Caco-2 (cell line): ENCODE measurements at regions not wholly inside any gene's neighbourhood (a gene's known extent, or its start where the extent isn't known, plus 50 kb on each side); places are given as distances from the start of the nearest gene placed in this dataset.

Experiments
- BruUV-seq: library from RNA; stranded (reverse); fragments of 400-500 nt; replicated peaks from 2 replicates; lab custom pipeline; 2021; lab: Mats Ljungman, UMichigan
- CTCF ChIA-PET: fragments of 300-600 bp; sonication (Branson Sonifier 250); formaldehyde crosslinking; loops from one replicate; lab custom pipeline; 2022; ENCODE audit warnings: antibody characterized with exemption; lab: Charles Lee
- POLR2A ChIA-PET: fragments of 300-600 bp; sonication (Branson Sonifier 250); formaldehyde crosslinking; loops from one replicate; lab custom pipeline; 2022; ENCODE audit warnings: antibody characterized with exemption; lab: Charles Lee
- DNase-seq, 2 experiments: peaks; one replicate each; pipeline versions ENCODE4 v3.0.0 to v3.0.0-alpha.2; 2020 to 2022
- H3K27me3 ChIP-seq: replicated peaks from 2 replicates; pipeline ENCODE4 v1.6.0; 2011; ENCODE audit warnings: low read length; ENCODE audit not compliant: control insufficient read depth, insufficient read depth
- H3K36me3 ChIP-seq: 2 replicates; pipeline ENCODE4 v1.5.1; 2011; ENCODE audit warnings: low read length; ENCODE audit not compliant: control insufficient read depth, insufficient read depth
- H3K4me1 ChIP-seq: fragments of 250-450 bp; sonication (Bioruptor Pico); 2 replicates; pipeline ENCODE4 v1.5.1; 2020; ENCODE audit warnings: mild to moderate bottlenecking
- H3K4me3 ChIP-seq: 2 replicates; pipeline ENCODE4 v1.5.1; 2011; ENCODE audit warnings: low read depth, mild to moderate bottlenecking, control low read depth, low read length
- H3K9me3 ChIP-seq: fragments of 250-450 bp; sonication (Bioruptor Pico); 2 replicates; pipeline ENCODE4 v1.5.1; 2020; ENCODE audit warnings: mild to moderate bottlenecking, moderate library complexity
- H3K27ac Mint-ChIP-seq: one replicate; pipeline ENCODE4 v1.8.0; 2022; ENCODE audit warnings: mixed read lengths; ENCODE audit not compliant: unreplicated experiment
- H3K27me3 Mint-ChIP-seq: one replicate; pipeline ENCODE4 v1.8.0; 2022; ENCODE audit warnings: mixed read lengths; ENCODE audit not compliant: insufficient read depth, unreplicated experiment
- H3K36me3 Mint-ChIP-seq: one replicate; pipeline ENCODE4 v1.8.0; 2022; ENCODE audit warnings: mild to moderate bottlenecking, mixed read lengths; ENCODE audit not compliant: insufficient read depth, unreplicated experiment
- H3K4me1 Mint-ChIP-seq: one replicate; pipeline ENCODE4 v1.8.0; 2022; ENCODE audit warnings: low read depth, mixed read lengths; ENCODE audit not compliant: unreplicated experiment
- H3K4me3 Mint-ChIP-seq: one replicate; pipeline ENCODE4 v1.8.0; 2022; ENCODE audit warnings: mild to moderate bottlenecking, moderate library complexity, mixed read lengths; ENCODE audit not compliant: unreplicated experiment
- H3K9me3 Mint-ChIP-seq: one replicate; pipeline ENCODE4 v1.8.0; 2022; ENCODE audit warnings: mixed read lengths; ENCODE audit not compliant: unreplicated experiment
- CTCF ChIP-seq, 2 experiments: fragments of 200-600 bp in 1 of 2; IDR thresholded peaks; 1 replicate in 1 of 2; 2 replicates in 1 of 2; pipeline versions ENCODE4 v1.5.1 to v1.8.0; 2011 to 2022; ENCODE audit warnings: antibody characterized with exemption in 1 of 2, control low read depth in 1 of 2, inconsistent platforms in 1 of 2, low read depth in 1 of 2, low read length in 1 of 2, mild to moderate bottlenecking in 1 of 2, moderate library complexity in 1 of 2; ENCODE audit not compliant: insufficient read depth in 1 of 2, severe bottlenecking in 1 of 2, unreplicated experiment in 1 of 2
- intact Hi-C: fragments of 100-400 bp; cut with micrococcal nuclease; formaldehyde crosslinking; loops from one replicate; pipeline ENCODE4 v1.10.0; 2022; ENCODE audit not compliant: unreplicated experiment

- Mint-ChIP-seq H3K27me3 (no peaks in the 10 kb centered on the region), H3K4me1 (no peaks in the 10 kb centered on the region), H3K36me3 (no peaks in the 10 kb centered on the region), H3K4me3 (no peak overlapping the region), H3K9me3 (peaks cover 17% of the 10 kb centered on the region), H3K27ac (no peak overlapping the region)
- DNase-seq: no peak
- Histone ChIP-seq H3K4me3 (no peak overlapping the region), H3K27me3 (no peaks in the 10 kb centered on the region), H3K4me1 (no peaks in the 10 kb centered on the region), H3K36me3 (no peaks in the 10 kb centered on the region), H3K9me3 (no peaks in the 10 kb centered on the region)
- no TSS peak for BruUV-seq
- intact Hi-C loops: no loop called here
- CTCF ChIA-PET: no interaction called here
- POLR2A ChIA-PET: no interaction called here
- no peak for TF ChIP-seq CTCF (IDR thresholded peaks at IDR 0.05; ENCODE audit: insufficient read depth in 1 of 2, low read depth in 1 of 2, low read length in 1 of 2, severe bottlenecking in 1 of 2, unreplicated experiment in 1 of 2)
These were observed 51.0 kb upstream of the TNC start for GRCh38 chr9:115169003-115169402.

- H3K36me3 Mint-ChIP-seq: no peaks in the 10 kb centered on the region
- BruUV-seq: no TSS peak
- POLR2A ChIA-PET: no interaction called here
- DNase-seq: no peak
- intact Hi-C loops: no loop called here
- H3K4me1 Mint-ChIP-seq: no peaks in the 10 kb centered on the region
- H3K27me3 Mint-ChIP-seq: no peaks in the 10 kb centered on the region
- no peak for TF ChIP-seq CTCF (IDR thresholded peaks at IDR 0.05; ENCODE audit: insufficient read depth in 1 of 2, low read depth in 1 of 2, low read length in 1 of 2, severe bottlenecking in 1 of 2, unreplicated experiment in 1 of 2)
- no peak overlapping the region for H3K4me3 ChIP-seq
- CTCF ChIA-PET: no interaction called here
- H3K27ac Mint-ChIP-seq: no peak overlapping the region
- no peaks in the 10 kb centered on the region for H3K4me1 ChIP-seq
- no peaks in the 10 kb centered on the region for H3K9me3 ChIP-seq
- no peaks in the 10 kb centered on the region for H3K36me3 ChIP-seq
- no peaks in the 10 kb centered on the region for H3K27me3 ChIP-seq
- peaks cover 17% of the 10 kb centered on the region for H3K9me3 Mint-ChIP-seq
- no peak overlapping the region for H3K4me3 Mint-ChIP-seq
These were observed 52.6 kb upstream of the TNC start for GRCh38 chr9:115170358-115171073.

GRCh38 chr9:115171921-115172388, 54.0 kb upstream of the TNC start:
- no peaks in the 10 kb centered on the region for H3K4me1 ChIP-seq
- Mint-ChIP-seq H3K4me3 (no peak overlapping the region), H3K27ac (no peak overlapping the region), H3K9me3 (peaks cover 4% of the 10 kb centered on the region), H3K27me3 (no peaks in the 10 kb centered on the region), H3K36me3 (no peaks in the 10 kb centered on the region), H3K4me1 (no peaks in the 10 kb centered on the region)
- H3K36me3 ChIP-seq: no peaks in the 10 kb centered on the region
- ChIA-PET CTCF (no interaction called here), POLR2A (no interaction called here)
- no peaks in the 10 kb centered on the region for H3K9me3 ChIP-seq
- H3K27me3 ChIP-seq: no peaks in the 10 kb centered on the region
- no peak overlapping the region for H3K4me3 ChIP-seq
- peak in 1 of 2 experiments; percentile 43 for DNase-seq
- TF ChIP-seq CTCF (IDR thresholded peaks at IDR 0.05; ENCODE audit: insufficient read depth in 1 of 2, low read depth in 1 of 2, low read length in 1 of 2, severe bottlenecking in 1 of 2, unreplicated experiment in 1 of 2): no peak
- no TSS peak for BruUV-seq
- intact Hi-C loops: no loop called here
